HCT116 (cell line): ENCODE measurements at regions not wholly inside any gene's neighbourhood (a gene's known extent, or its start where the extent isn't known, plus 50 kb on each side); places are given as distances from the start of the nearest gene placed in this dataset.

ENCODE experiments used
- ATAC-seq: fragments of 200-7000 bp; cut with Tn5 transposase; 2 replicates; pipeline ENCODE4 v1.9.1; 2020; ENCODE audit warnings: mild to moderate bottlenecking, moderate library complexity
- BruUV-seq: library from RNA; stranded (reverse); fragments of 400-500 nt; replicated peaks from 2 replicates; lab custom pipeline; 2021; lab: Mats Ljungman, UMichigan
- CTCF ChIA-PET: fragments of 300-600 bp; sonication (Branson Sonifier 250); formaldehyde crosslinking; loops from one replicate; lab custom pipeline; 2021; ENCODE audit warnings: antibody characterized with exemption; lab: Charles Lee
- POLR2A ChIA-PET: fragments of 300-600, 350-600 bp; sonication (Branson Sonifier 250); formaldehyde crosslinking; loops from one replicate; lab custom pipeline; 2021; ENCODE audit warnings: antibody characterized with exemption; lab: Charles Lee
- RAD21 ChIA-PET, 2 experiments: fragments of 300-600 bp; sonication (Branson Sonifier 250); formaldehyde crosslinking; loops; one replicate each; lab custom pipeline; 2023; ENCODE audit warnings: low total read pairs in 2 of 2; ENCODE audit not compliant: uncharacterized antibody in 2 of 2, unreplicated experiment in 2 of 2, low non-redundant PET in 1 of 2; lab: Charles Lee
- DNase-seq: peaks from one replicate; pipeline ENCODE4 v3.0.0-alpha.2; 2010; ENCODE audit warnings: low read depth, low spot score
- H2AFZ ChIP-seq: fragments of 200-600 bp; shearing (Covaris generic), sonication (generic); 2 replicates; pipeline ENCODE4 v1.6.1; 2017; ENCODE audit warnings: low read depth, mixed run types, mixed read lengths, antibody characterized with exemption, low read length; ENCODE audit not compliant: poor library complexity, severe bottlenecking
- H3K27ac ChIP-seq: 2 replicates; pipeline ENCODE4 v1.5.1; 2012; ENCODE audit warnings: low read depth, low read length
- H3K27me3 ChIP-seq: fragments of 200-600 bp; sonication (generic); 2 replicates; pipeline ENCODE4 v1.6.1; 2016; ENCODE audit warnings: mixed run types, low read length, mixed read lengths; ENCODE audit not compliant: insufficient read depth
- H3K36me3 ChIP-seq, 2 experiments: fragments of 200-500 bp in 1 of 2; fragments of 200-600 bp in 1 of 2; sonication (Bioruptor generic) in 1 of 2; sonication (generic) in 1 of 2; 2 replicates each; pipeline versions ENCODE4 v1.5.1 to v1.6.1; 2014 to 2016; ENCODE audit warnings: low read length in 2 of 2, inconsistent platforms in 1 of 2, mixed read lengths in 1 of 2, mixed run types in 1 of 2; ENCODE audit not compliant: insufficient read depth in 2 of 2, control insufficient read depth in 1 of 2
- H3K4me1 ChIP-seq, 2 experiments: fragments of 200-600 bp in 1 of 2; sonication (generic) in 1 of 2; 2 replicates each; pipeline versions ENCODE4 v1.5.1 to v1.6.1; 2012 to 2017; ENCODE audit warnings: low read length in 2 of 2, inconsistent platforms in 1 of 2, mild to moderate bottlenecking in 1 of 2, mixed read lengths in 1 of 2, mixed run types in 1 of 2, moderate library complexity in 1 of 2; ENCODE audit not compliant: insufficient read depth in 2 of 2, control insufficient read depth in 1 of 2
- H3K4me2 ChIP-seq: fragments of 200-600 bp; sonication (generic); 2 replicates; pipeline ENCODE4 v1.6.1; 2017; ENCODE audit warnings: mixed run types, low read length, mixed read lengths
- H3K4me3 ChIP-seq, 2 experiments: fragments of 200-600 bp in 1 of 2; sonication (generic) in 1 of 2; replicated peaks in 1 of 2; 2 replicates each; pipeline ENCODE4 v1.5.1; 2011 to 2016; ENCODE audit warnings: low read length in 2 of 2, control low read depth in 1 of 2, low read depth in 1 of 2, mild to moderate bottlenecking in 1 of 2, mixed read lengths in 1 of 2, mixed run types in 1 of 2
- H3K79me2 ChIP-seq: fragments of 200-600 bp; sonication (generic); 2 replicates; pipeline ENCODE4 v1.6.1; 2017; ENCODE audit warnings: mild to moderate bottlenecking, mixed run types, low read length, moderate library complexity, mixed read lengths; ENCODE audit not compliant: insufficient read depth
- H3K9ac ChIP-seq: fragments of 200-600 bp; sonication (generic); 2 replicates; pipeline ENCODE4 v1.6.1; 2016; ENCODE audit warnings: low read length, mixed read lengths
- H3K9me2 ChIP-seq: fragments of 200-600 bp; sonication (generic), shearing (Covaris generic); 2 replicates; pipeline ENCODE4 v1.6.1; 2017; ENCODE audit warnings: mixed run types, mild to moderate bottlenecking, moderate library complexity; ENCODE audit not compliant: insufficient read depth
- H3K9me3 ChIP-seq, 2 experiments: fragments of 200-500 bp in 1 of 2; fragments of 200-600 bp in 1 of 2; sonication (Bioruptor generic) in 1 of 2; sonication (generic) in 1 of 2; 2 replicates each; pipeline ENCODE4 v1.6.1; 2014 to 2017; ENCODE audit warnings: low read length in 2 of 2, mixed read lengths in 2 of 2, inconsistent platforms in 1 of 2, low read depth in 1 of 2, mild to moderate bottlenecking in 1 of 2, mixed run types in 1 of 2, moderate library complexity in 1 of 2; ENCODE audit not compliant: control insufficient read depth in 1 of 2, insufficient read depth in 1 of 2
- H4K20me1 ChIP-seq: fragments of 200-600 bp; sonication (generic), shearing (Covaris generic); 2 replicates; pipeline ENCODE4 v1.6.1; 2017; ENCODE audit warnings: mixed run types, mild to moderate bottlenecking, moderate library complexity; ENCODE audit not compliant: insufficient read depth
- ATF3 ChIP-seq: IDR thresholded peaks from 2 replicates; pipeline ENCODE4 v1.6.1; 2012
- CTCF ChIP-seq, 3 experiments: fragments of 200-600 bp in 1 of 3; sonication (generic) in 1 of 3; IDR thresholded peaks in 2 of 3; conservative IDR thresholded peaks in 1 of 3; 2 replicates each; pipeline ENCODE4 v1.5.1; 2012 to 2017; ENCODE audit warnings: low read depth in 2 of 3, low read length in 2 of 3, antibody characterized with exemption in 1 of 3, borderline replicate concordance in 1 of 3, control low read depth in 1 of 3, mild to moderate bottlenecking in 1 of 3, mixed read lengths in 1 of 3, mixed run types in 1 of 3, moderate library complexity in 1 of 3; ENCODE audit not compliant: insufficient read depth in 1 of 3
- EGR1 ChIP-seq: IDR thresholded peaks from 2 replicates; pipeline ENCODE4 v1.6.1; 2012; ENCODE audit warnings: low read depth
- EZH2phosphoT487 ChIP-seq: fragments of 200-600 bp; IDR thresholded peaks from 2 replicates; pipeline ENCODE4 v1.6.1; 2018; ENCODE audit warnings: antibody characterized with exemption, borderline replicate concordance
- JUND ChIP-seq: IDR thresholded peaks from 2 replicates; pipeline ENCODE4 v1.6.1; 2012
- POLR2A ChIP-seq: IDR thresholded peaks from 2 replicates; pipeline ENCODE4 v1.7.0; 2011; ENCODE audit warnings: borderline replicate concordance; ENCODE audit not compliant: insufficient read depth, insufficient read length; ENCODE audit errors: extremely low read depth
- POLR2AphosphoS5 ChIP-seq: IDR thresholded peaks from 2 replicates; pipeline ENCODE4 v1.6.1; 2011; ENCODE audit warnings: mild to moderate bottlenecking, low read depth, low read length, moderate library complexity
- RAD21 ChIP-seq: IDR thresholded peaks from 2 replicates; pipeline ENCODE4 v1.6.1; 2012; ENCODE audit warnings: low read depth, mild to moderate bottlenecking
- REST ChIP-seq: IDR thresholded peaks from 2 replicates; pipeline ENCODE4 v1.6.1; 2012; ENCODE audit warnings: low read depth
- SIN3A ChIP-seq: IDR thresholded peaks from 2 replicates; pipeline ENCODE4 v1.6.1; 2012; ENCODE audit warnings: low read depth
- SRF ChIP-seq: IDR thresholded peaks from 2 replicates; pipeline ENCODE4 v1.6.1; 2012; ENCODE audit warnings: low read depth
- TCF7L2 ChIP-seq: IDR thresholded peaks from 2 replicates; pipeline ENCODE4 v1.7.0; 2011; ENCODE audit warnings: borderline replicate concordance, inconsistent platforms; ENCODE audit not compliant: insufficient read depth, insufficient read length; ENCODE audit errors: extremely low read depth
- YY1 ChIP-seq: IDR thresholded peaks from 2 replicates; pipeline ENCODE4 v1.6.1; 2011; ENCODE audit warnings: low read length, low read depth, moderate library complexity, mild to moderate bottlenecking; ENCODE audit not compliant: insufficient replicate concordance; ENCODE audit errors: extremely low read depth
- ZNF274 ChIP-seq: fragments of 200-500 bp; sonication (Bioruptor generic); IDR thresholded peaks from 2 replicates; pipeline ENCODE4 v1.6.1; 2014; ENCODE audit warnings: mild to moderate bottlenecking, low read depth, low read length, inconsistent platforms
- intact Hi-C: fragments of 100-400 bp; cut with micrococcal nuclease; formaldehyde crosslinking; loops from 2 replicates; pipeline ENCODE4 v1.10.0; 2022

- Histone ChIP-seq H3K4me1 (peaks cover 8 to 12% of the 10 kb centered on the region in 2 experiments), H3K9me3 (no peaks in the 10 kb centered on the region), H4K20me1 (no peaks in the 10 kb centered on the region), H3K36me3 (no peaks in the 10 kb centered on the region), H3K4me2 (no peak overlapping the region), H3K9me2 (no peaks in the 10 kb centered on the region), H3K27me3 (no peaks in the 10 kb centered on the region), H3K79me2 (no peaks in the 10 kb centered on the region), H3K4me3 (no peak overlapping the region), H2AFZ (no peak overlapping the region), H3K27ac (no peak overlapping the region), H3K9ac (no peak overlapping the region)
- DNase-seq (no peak), ATAC-seq (peak; percentile 48; the same call in 1 of the 2 replicates)
- ChIA-PET CTCF (interaction anchor here (1.2 kb wide), 1 partner anchor 508 kb away, joined by 5 read pairs; no protein-coding TSS in a partner anchor), RAD21 (interaction anchor here in 1 of 2 experiments (1.0 kb wide), 1 partner anchor 508 kb away, joined by 3 read pairs; no protein-coding TSS in a partner anchor), POLR2A (interaction anchor here (0.6 to 0.9 kb wide), 2 partner anchors 389 to 504 kb away, joined by 4 read pairs; partner anchors contain the start of gene CITED2)
- TF ChIP-seq RAD21 = peak; percentile 51
- no peak for TF ChIP-seq YY1
- no TSS peak for BruUV-seq
- intact Hi-C loops = no loop called here
Measured at GRCh38 chr6:139877828-139878405, 503.5 kb upstream of the CITED2 start.

GRCh38 chr6:139872665-139873064, 498.2 kb upstream of the CITED2 start:
- ATAC-seq (no peak), DNase-seq (no peak)
- POLR2A ChIA-PET = interaction anchor here (1.7 kb wide), 1 partner anchor 498 kb away, joined by 4 read pairs; the partner anchor contains the start of gene CITED2
- H3K36me3 ChIP-seq = no peaks in the 10 kb centered on the region
- intact Hi-C loops = no loop called here
- H3K4me3 ChIP-seq = no peak overlapping the region
- no peak overlapping the region for H3K4me2 ChIP-seq
- H3K9ac ChIP-seq = no peak overlapping the region
- H3K9me2 ChIP-seq = no peaks in the 10 kb centered on the region
- no peak overlapping the region for H2AFZ ChIP-seq
- no peaks in the 10 kb centered on the region for H3K79me2 ChIP-seq
- no peaks in the 10 kb centered on the region for H3K27me3 ChIP-seq
- no TSS peak for BruUV-seq
- CTCF ChIA-PET = no interaction called here
- H3K4me1 ChIP-seq = no peaks in the 10 kb centered on the region
- no peak overlapping the region for H3K27ac ChIP-seq
- H4K20me1 ChIP-seq = no peaks in the 10 kb centered on the region
- RAD21 ChIA-PET = no interaction called here
- H3K9me3 ChIP-seq = no peaks in the 10 kb centered on the region
- TF ChIP-seq EZH2phosphoT487 (no peak), SRF (no peak), JUND (no peak), TCF7L2 (no peak), CTCF (IDR thresholded peaks at IDR 0.05 in 2 of 3, conservative IDR thresholded peaks at IDR 0.05 in 1 of 3; ENCODE audit: borderline replicate concordance in 1 of 3, insufficient read depth in 1 of 3, low read depth in 2 of 3, low read length in 2 of 3) (no peak), SIN3A (no peak), POLR2A (no peak), REST (no peak), YY1 (no peak), POLR2AphosphoS5 (no peak), ATF3 (no peak), ZNF274 (no peak), EGR1 (no peak), RAD21 (no peak)
